ENCODE measurements at regions not wholly inside any gene's neighbourhood (a gene's known extent, or its start where the extent isn't known, plus 50 kb on each side); places are given as distances from the start of the nearest gene placed in this dataset.

- TF ChIP-seq CTCF (IDR thresholded peaks at IDR 0.05) (no peak), POLR2A (IDR thresholded peaks at IDR 0.05) (no peak)
These were observed 69.6 kb upstream of the SFSWAP start for GRCh38 chr12:131641315-131641714.
